Pancreas (tissue), 10 donors: ENCODE measurements at regions not wholly inside any gene's neighbourhood (a gene's known extent, or its start where the extent isn't known, plus 50 kb on each side); places are given as distances from the start of the nearest gene placed in this dataset.

Experiments used
- ATAC-seq, 4 donors: fragments of 200-7000 bp; cut with Tn5 transposase; one replicate each; pipeline versions ENCODE4 v1.8.0 to v1.9.1; 2020; ENCODE audit warnings: mild to moderate bottlenecking in 4 of 4, moderate library complexity in 4 of 4
- DNase-seq, 6 donors: peaks; one replicate each; pipeline ENCODE4 v3.0.0-alpha.2; 2020
- FAIRE-seq: peaks from 2 replicates; lab custom pipeline; 2012; peaks lifted over from hg19 to GRCh38; lab: Jason Lieb, UNC
- H3K27ac ChIP-seq, 4 donors: fragments of 200-600 bp; sonication (generic); 1 replicate in 3 of 4; 2 replicates in 1 of 4; pipeline versions ENCODE4 v1.5.0 to v1.8.0; 2020
- H3K27me3 ChIP-seq, 4 donors: fragments of 200-600 bp; one replicate each; pipeline ENCODE4 v1.8.0; 2021
- H3K36me3 ChIP-seq, 3 donors: fragments of 200-600 bp; sonication (generic) in 1 of 3; one replicate each; pipeline versions ENCODE4 v1.5.0 to v1.8.0; 2020 to 2021
- H3K4me1 ChIP-seq, 3 donors: fragments of 200-600 bp; one replicate each; pipeline ENCODE4 v1.8.0; 2021
- H3K4me3 ChIP-seq, 4 donors: fragments of 200-600 bp; sonication (generic) in 2 of 4; one replicate each; pipeline versions ENCODE4 v1.5.0 to v1.8.0; 2020 to 2021
- H3K9me3 ChIP-seq, 4 donors: fragments of 200-600 bp; one replicate each; pipeline ENCODE4 v1.8.0; 2021
- WGBS, 2 donors: extraction: QIAGEN DNeasy Blood & Tissue Kit; methylation state at CpG; one replicate each; pipeline ENCODE4 v1.1.7; 2013; 5-methylcytosine and 5-hydroxymethylcytosine counted together
- intact Hi-C, 3 donors: fragments of 100-400 bp; cut with DNase I; formaldehyde crosslinking; loops; one replicate each; pipeline versions ENCODE4 v1.11.1 to v1.14.2; 2022
- TF ChIP-seq, protein P1 (sequence below), 4 donors: fragments of 200-600 bp; sonication (generic) in 3 of 4; IDR thresholded peaks; one replicate each; pipeline versions ENCODE4 v1.5.0 to v1.8.0; 2021; ENCODE audit warnings: antibody characterized with exemption in 4 of 4
- donor health status: healthy with polysubstance abuse.
- donor health status: DM: no; HTN: no; CAD: no; lungs with moderate emphysema.
- donor health status: DM: no; HTN: no; CAD: no.
- donor health status: control.
- donor health status: control.
- donor health status: Bipolar disorder and iron deficiency.
- donor health status: DM: yes; HTN: yes; CAD: no.
- donor health status: DM: no; HTN: no; CAD: no.
- donor health status: DM: no; HTN: no; CAD: no.
- donor health status: DM: yes; HTN: yes; CAD: no.

DNA sequence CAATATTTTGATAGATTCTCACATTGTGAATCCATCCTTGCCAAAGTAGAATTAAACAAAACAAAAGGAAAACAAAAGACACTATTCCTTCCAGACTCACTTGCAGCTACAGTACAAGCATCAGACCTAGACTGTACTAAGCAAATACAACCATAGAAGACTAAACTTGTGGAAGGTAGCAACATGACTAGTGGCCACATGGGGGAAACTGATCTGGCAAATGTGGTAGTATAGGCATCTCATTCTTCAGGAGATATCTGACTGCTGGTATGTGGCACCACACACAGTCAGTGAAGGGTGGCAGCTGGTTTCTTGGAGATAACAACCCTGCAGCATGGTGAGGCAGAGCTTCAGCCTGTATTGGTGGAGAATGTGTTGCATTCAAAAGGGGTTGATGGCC, 81.0 kb upstream of the ACVR2A start:
- Histone ChIP-seq H3K4me1 (no peaks in the 10 kb centered on the region), H3K27ac (no peak overlapping the region), H3K4me3 (no peak overlapping the region), H3K27me3 (no peaks in the 10 kb centered on the region), H3K36me3 (no peaks in the 10 kb centered on the region), H3K9me3 (no peaks in the 10 kb centered on the region)
- FAIRE-seq (no peak), DNase-seq (no peak), ATAC-seq (no peak)
- TF ChIP-seq, protein P1, sequence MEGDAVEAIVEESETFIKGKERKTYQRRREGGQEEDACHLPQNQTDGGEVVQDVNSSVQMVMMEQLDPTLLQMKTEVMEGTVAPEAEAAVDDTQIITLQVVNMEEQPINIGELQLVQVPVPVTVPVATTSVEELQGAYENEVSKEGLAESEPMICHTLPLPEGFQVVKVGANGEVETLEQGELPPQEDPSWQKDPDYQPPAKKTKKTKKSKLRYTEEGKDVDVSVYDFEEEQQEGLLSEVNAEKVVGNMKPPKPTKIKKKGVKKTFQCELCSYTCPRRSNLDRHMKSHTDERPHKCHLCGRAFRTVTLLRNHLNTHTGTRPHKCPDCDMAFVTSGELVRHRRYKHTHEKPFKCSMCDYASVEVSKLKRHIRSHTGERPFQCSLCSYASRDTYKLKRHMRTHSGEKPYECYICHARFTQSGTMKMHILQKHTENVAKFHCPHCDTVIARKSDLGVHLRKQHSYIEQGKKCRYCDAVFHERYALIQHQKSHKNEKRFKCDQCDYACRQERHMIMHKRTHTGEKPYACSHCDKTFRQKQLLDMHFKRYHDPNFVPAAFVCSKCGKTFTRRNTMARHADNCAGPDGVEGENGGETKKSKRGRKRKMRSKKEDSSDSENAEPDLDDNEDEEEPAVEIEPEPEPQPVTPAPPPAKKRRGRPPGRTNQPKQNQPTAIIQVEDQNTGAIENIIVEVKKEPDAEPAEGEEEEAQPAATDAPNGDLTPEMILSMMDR (IDR thresholded peaks at IDR 0.05) = no peak
- intact Hi-C loops = no loop called here

DNA sequence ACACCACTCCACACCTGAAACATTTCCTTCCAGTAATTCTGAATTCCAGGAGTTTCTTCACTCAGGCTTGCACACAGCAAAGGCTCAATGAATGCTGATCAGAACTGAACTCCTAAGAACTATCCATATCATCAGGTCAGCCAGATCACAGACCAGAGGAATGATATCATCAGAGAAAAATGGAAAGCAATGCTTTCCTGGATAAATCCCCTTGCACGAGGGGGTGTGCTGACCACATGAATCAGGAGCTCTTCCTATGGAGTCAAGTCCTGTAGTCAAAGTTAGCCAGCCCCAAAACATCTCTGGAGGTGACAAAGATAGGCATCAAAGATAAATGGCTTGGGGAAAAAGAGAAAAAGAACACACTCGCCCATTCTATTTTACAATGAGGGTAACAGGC, 83.8 kb upstream of the ACVR2A start:
- DNase-seq (no peak), ATAC-seq (no peak), FAIRE-seq (no peak)
- H3K27ac ChIP-seq = no peak overlapping the region
- no peaks in the 10 kb centered on the region for H3K36me3 ChIP-seq
- no peaks in the 10 kb centered on the region for H3K4me1 ChIP-seq
- no peaks in the 10 kb centered on the region for H3K27me3 ChIP-seq
- no peaks in the 10 kb centered on the region for H3K9me3 ChIP-seq
- WGBS, 2 donors = 61 to 68% methylated on average over 2 of the region's 2 CpGs
- TF ChIP-seq, protein P1 (IDR thresholded peaks at IDR 0.05) = no peak
- H3K4me3 ChIP-seq = no peak overlapping the region
- intact Hi-C loops = no loop called here

DNA sequence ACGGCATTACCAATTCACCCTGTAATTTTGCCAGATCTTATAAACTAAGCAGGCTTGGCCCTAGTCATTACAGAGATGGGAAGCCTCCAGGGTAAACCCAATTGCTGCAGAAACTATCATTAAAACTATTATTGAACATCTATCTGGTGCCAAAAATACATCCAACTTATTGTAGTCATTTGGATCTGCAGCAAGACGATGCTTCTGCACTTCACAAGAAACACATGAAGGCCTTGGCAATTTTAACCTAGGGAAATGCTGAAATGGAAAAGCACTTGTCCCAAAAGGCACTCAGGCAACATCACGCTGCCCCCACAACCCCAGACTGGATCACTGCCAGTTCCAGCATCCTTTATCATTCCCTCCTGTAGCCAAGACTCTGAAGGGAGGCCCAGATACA, 85.3 kb upstream of the ACVR2A start:
- Histone ChIP-seq H3K4me1 (no peaks in the 10 kb centered on the region), H3K4me3 (no peak overlapping the region), H3K27ac (no peak overlapping the region), H3K36me3 (no peaks in the 10 kb centered on the region), H3K9me3 (no peaks in the 10 kb centered on the region), H3K27me3 (no peaks in the 10 kb centered on the region)
- WGBS, 2 donors = 53 to 57% methylated on average over 3 of the region's 3 CpGs
- intact Hi-C loops = no loop called here
- TF ChIP-seq, protein P1 (IDR thresholded peaks at IDR 0.05) = no peak
- ATAC-seq (no peak), DNase-seq (no peak), FAIRE-seq (no peak)

DNA sequence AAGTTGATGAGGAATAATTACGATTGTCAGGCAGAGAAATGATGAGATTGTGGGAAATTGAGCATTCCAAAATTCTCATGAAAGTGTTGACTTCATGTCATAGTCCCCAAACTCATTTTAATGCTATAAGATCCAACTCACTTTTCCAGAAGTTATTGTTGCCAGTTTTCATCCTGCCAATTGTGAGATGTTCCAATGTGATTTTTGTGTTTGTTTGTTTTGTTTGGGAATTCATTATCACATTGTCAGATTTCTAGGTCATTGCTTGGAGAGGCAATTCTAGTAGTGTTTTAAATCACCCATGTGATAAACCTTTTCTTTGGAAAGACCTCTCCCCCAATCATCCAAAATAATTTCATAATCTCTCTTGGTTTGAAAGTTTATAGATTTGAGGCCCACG, 86.0 kb upstream of the ACVR2A start:
- no peaks in the 10 kb centered on the region for H3K9me3 ChIP-seq
- FAIRE-seq = no peak
- H3K27me3 ChIP-seq = no peaks in the 10 kb centered on the region
- intact Hi-C loops = no loop called here
- DNase-seq = no peak
- 71 to 75% methylated on average over 2 of the region's 2 CpGs for WGBS, 2 donors
- no peaks in the 10 kb centered on the region for H3K36me3 ChIP-seq
- H3K4me3 ChIP-seq = no peak overlapping the region
- no peaks in the 10 kb centered on the region for H3K4me1 ChIP-seq
- TF ChIP-seq, protein P1 (IDR thresholded peaks at IDR 0.05) = no peak
- H3K27ac ChIP-seq = no peak overlapping the region
- ATAC-seq = no peak

DNA sequence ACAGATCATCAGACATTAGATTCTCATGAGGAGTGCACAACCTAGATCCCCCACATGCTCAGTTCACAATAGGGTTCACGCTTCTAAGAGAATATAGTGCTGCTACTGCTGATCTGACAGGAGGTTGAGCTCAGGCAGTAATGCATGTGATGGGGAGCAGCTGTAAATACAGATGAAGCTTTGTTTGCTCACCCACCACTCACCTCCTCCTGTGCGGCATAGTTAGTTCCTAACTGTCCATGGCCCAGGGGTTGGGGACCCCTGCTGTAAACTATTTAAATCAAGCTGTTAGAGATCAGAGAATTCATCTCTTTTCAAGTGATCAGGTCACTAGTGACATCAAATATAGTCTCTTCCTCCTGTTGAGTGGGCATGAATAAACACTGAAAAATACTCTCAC, 88.8 kb upstream of the ACVR2A start:
- no peak overlapping the region for H3K4me3 ChIP-seq
- H3K9me3 ChIP-seq = no peaks in the 10 kb centered on the region
- FAIRE-seq (no peak), ATAC-seq (no peak), DNase-seq (no peak)
- intact Hi-C loops = no loop called here
- H3K36me3 ChIP-seq = no peaks in the 10 kb centered on the region
- H3K27me3 ChIP-seq = no peaks in the 10 kb centered on the region
- no peaks in the 10 kb centered on the region for H3K4me1 ChIP-seq
- WGBS, 2 donors = 76 to 78% methylated on average over 2 of the region's 2 CpGs
- no peak overlapping the region for H3K27ac ChIP-seq
- TF ChIP-seq, protein P1 (IDR thresholded peaks at IDR 0.05) = no peak
